Tibial nerve (tissue), 4 donors: ENCODE measurements at regions not wholly inside any gene's neighbourhood (a gene's known extent, or its start where the extent isn't known, plus 50 kb on each side); places are given as distances from the start of the nearest gene placed in this dataset.

Experiments used
- EP300 ChIP-seq, 2 donors: sonication (generic); formaldehyde crosslinking; IDR thresholded peaks; one replicate each; pipeline ENCODE4 v1.6.1; 2017; ENCODE audit warnings: antibody characterized with exemption in 2 of 2, mild to moderate bottlenecking in 1 of 2
- POLR2A ChIP-seq, 2 donors: fragments of 450-650 bp; IDR thresholded peaks; one replicate each; pipeline ENCODE4 v1.6.1; 2017; ENCODE audit warnings: antibody characterized with exemption in 2 of 2, mild to moderate bottlenecking in 2 of 2, moderate library complexity in 2 of 2
- TF ChIP-seq, protein P1 (sequence below), 5 experiments: fragments of 200-600 bp in 3 of 5; fragments of 450-650 bp in 2 of 5; sonication (generic) in 3 of 5; IDR thresholded peaks; one replicate each; pipeline ENCODE4 v1.5.1; 2016 to 2019; ENCODE audit warnings: antibody characterized with exemption in 5 of 5, mild to moderate bottlenecking in 3 of 5, moderate library complexity in 2 of 5

GRCh38 chr5:28575368-28575767 is 1537.0 kb upstream of the CDH9 start:
- TF ChIP-seq, protein P1, sequence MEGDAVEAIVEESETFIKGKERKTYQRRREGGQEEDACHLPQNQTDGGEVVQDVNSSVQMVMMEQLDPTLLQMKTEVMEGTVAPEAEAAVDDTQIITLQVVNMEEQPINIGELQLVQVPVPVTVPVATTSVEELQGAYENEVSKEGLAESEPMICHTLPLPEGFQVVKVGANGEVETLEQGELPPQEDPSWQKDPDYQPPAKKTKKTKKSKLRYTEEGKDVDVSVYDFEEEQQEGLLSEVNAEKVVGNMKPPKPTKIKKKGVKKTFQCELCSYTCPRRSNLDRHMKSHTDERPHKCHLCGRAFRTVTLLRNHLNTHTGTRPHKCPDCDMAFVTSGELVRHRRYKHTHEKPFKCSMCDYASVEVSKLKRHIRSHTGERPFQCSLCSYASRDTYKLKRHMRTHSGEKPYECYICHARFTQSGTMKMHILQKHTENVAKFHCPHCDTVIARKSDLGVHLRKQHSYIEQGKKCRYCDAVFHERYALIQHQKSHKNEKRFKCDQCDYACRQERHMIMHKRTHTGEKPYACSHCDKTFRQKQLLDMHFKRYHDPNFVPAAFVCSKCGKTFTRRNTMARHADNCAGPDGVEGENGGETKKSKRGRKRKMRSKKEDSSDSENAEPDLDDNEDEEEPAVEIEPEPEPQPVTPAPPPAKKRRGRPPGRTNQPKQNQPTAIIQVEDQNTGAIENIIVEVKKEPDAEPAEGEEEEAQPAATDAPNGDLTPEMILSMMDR (IDR thresholded peaks at IDR 0.05) = no peak
- no peak for TF ChIP-seq POLR2A (IDR thresholded peaks at IDR 0.05)
- no peak for TF ChIP-seq EP300 (IDR thresholded peaks at IDR 0.05)
